HUES6 (cell line): ENCODE measurements at regions not wholly inside any gene's neighbourhood (a gene's known extent, or its start where the extent isn't known, plus 50 kb on each side); places are given as distances from the start of the nearest gene placed in this dataset.

Experiments used
- H3K27ac ChIP-seq: 2 replicates; pipeline ENCODE4 v1.7.0; 2013; ENCODE audit warnings: low read depth, mild to moderate bottlenecking, low read length, inconsistent platforms
- H3K27me3 ChIP-seq: 2 replicates; pipeline ENCODE4 v1.6.1; 2013; ENCODE audit warnings: low read length; ENCODE audit not compliant: control insufficient read depth, insufficient read depth
- H3K36me3 ChIP-seq: 2 replicates; pipeline ENCODE4 v1.6.1; 2013; ENCODE audit warnings: low read length; ENCODE audit not compliant: control insufficient read depth, insufficient read depth
- H3K4me1 ChIP-seq: 2 replicates; pipeline ENCODE4 v1.6.1; 2013; ENCODE audit warnings: low read length; ENCODE audit not compliant: control insufficient read depth, insufficient read depth
- H3K4me3 ChIP-seq: 2 replicates; pipeline ENCODE4 v1.5.1; 2013; ENCODE audit warnings: low read depth, low read length
- H3K9ac ChIP-seq: one replicate; pipeline ENCODE4 v1.6.1; 2013; ENCODE audit warnings: mild to moderate bottlenecking, low read length
- H3K9me3 ChIP-seq: 2 replicates; pipeline ENCODE4 v1.6.1; 2013; ENCODE audit warnings: low read depth, low read length; ENCODE audit not compliant: control insufficient read depth, insufficient read depth

DNA sequence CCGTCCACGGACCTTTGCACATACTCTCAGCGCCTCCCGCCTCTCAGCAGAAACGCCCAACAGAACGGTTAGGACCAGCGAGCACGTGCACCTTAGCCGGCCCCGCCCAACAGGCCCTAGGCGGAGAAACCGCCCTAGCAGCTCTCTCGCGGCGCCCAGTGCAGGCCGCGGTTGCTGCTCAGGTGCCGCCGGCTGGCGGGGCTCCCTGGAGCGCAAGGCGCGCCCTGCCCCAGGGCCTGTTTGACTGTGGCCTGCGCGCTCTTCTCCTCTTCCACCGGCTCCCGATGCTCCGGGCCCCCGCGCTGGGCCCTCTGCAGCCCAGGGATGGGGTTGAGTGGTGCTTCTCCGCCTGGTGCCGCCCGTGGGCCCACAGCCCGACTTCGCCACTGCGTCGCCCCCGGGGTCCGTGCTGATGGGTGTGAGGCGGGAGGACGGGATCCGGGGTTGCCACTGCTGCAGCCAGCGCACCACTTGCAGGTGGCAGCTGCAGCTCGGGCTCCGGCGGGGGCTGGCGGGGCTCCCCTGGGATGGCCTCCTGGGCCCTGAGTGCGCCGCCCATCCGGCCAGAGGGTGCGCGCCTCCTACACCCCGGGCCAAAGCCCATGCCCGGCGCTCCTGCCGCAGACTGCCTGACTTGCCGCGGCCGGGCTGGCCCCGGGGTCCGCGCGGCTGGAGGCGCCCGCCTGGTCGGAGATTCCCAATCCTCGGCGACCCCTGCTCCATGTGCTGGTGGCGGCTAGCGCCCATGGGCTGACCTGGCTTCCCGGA, 1889.4 kb upstream of the CDH9 start:
- Histone ChIP-seq H3K9me3 (peaks cover 19% of the 10 kb centered on the region; the same call in 1 of the 2 replicates), H3K4me1 (no peaks in the 10 kb centered on the region), H3K27ac (no peak overlapping the region), H3K27me3 (no peaks in the 10 kb centered on the region), H3K36me3 (no peaks in the 10 kb centered on the region), H3K4me3 (no peak overlapping the region), H3K9ac (no peak overlapping the region)

DNA sequence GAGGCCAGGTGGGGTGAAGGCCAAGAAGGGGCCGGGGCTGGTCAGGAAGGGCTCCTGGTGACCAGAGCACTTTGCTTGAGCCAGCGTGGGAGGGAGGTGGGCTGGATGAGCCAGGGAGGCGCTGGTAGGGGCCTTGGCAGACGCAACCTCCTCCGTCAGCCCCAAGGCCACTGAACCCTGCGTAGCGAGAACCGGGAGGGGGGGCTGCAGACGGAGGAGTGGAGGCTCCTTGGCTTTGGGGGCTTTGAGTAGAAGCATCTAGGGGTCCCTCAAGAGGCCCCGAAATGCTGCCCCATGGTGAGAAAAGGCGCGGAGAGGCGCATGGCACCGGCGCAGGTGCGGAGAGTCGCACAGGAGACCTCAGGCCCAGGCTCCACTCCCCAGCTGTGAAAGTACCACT, 1888.0 kb upstream of the CDH9 start:
- no peak overlapping the region for H3K4me3 ChIP-seq
- no peak overlapping the region for H3K27ac ChIP-seq
- no peaks in the 10 kb centered on the region for H3K36me3 ChIP-seq
- H3K4me1 ChIP-seq, result no peaks in the 10 kb centered on the region
- H3K9me3 ChIP-seq, result peaks cover 19% of the 10 kb centered on the region; the same call in 1 of the 2 replicates
- no peak overlapping the region for H3K9ac ChIP-seq
- no peaks in the 10 kb centered on the region for H3K27me3 ChIP-seq

DNA sequence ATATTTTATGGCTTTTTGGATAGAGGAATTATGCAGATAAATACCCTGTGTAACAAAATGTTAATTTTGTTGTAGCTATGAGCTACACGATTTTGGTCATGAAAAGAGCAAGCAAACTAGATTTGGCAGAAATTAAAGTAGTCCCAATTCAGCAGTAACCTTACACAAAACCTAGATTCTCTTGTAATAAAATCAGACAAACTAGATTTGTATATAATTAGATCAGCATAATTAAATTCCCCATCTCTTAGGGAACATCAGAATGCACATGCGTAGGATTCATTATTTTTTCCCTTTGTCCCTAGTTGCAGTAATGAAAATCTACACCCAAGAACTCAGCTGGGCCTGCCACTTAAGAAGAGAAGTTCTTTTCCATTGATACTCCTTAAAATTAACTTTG, 1879.2 kb upstream of the CDH9 start:
- Histone ChIP-seq H3K27me3 (no peaks in the 10 kb centered on the region), H3K4me1 (no peaks in the 10 kb centered on the region; the same call in 1 of the 2 replicates), H3K27ac (no peak overlapping the region), H3K4me3 (no peak overlapping the region), H3K9me3 (no peaks in the 10 kb centered on the region), H3K9ac (no peak overlapping the region), H3K36me3 (no peaks in the 10 kb centered on the region)

DNA sequence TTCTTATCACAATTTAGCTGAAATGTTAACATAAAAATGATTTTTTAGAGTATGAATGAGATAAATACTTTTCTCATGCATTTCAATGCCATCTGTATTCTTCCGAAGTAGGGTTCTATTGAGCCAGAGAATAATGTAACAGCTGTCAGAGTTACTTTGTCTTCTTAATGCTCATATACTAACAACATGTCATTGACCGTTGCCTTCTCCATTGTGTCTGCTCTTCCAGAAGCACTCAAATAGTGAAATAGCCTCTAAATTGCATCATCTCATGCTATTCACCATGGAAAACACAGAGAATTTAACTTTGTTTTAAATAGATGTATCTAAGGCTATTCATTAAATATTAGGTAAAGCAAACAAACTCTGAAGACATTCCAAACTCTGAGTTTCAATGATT, 1875.9 kb upstream of the CDH9 start:
- Histone ChIP-seq H3K9me3 (no peaks in the 10 kb centered on the region), H3K4me3 (no peak overlapping the region), H3K27me3 (no peaks in the 10 kb centered on the region), H3K27ac (no peak overlapping the region), H3K4me1 (no peaks in the 10 kb centered on the region; the same call in 1 of the 2 replicates), H3K36me3 (no peaks in the 10 kb centered on the region), H3K9ac (no peak overlapping the region)

DNA sequence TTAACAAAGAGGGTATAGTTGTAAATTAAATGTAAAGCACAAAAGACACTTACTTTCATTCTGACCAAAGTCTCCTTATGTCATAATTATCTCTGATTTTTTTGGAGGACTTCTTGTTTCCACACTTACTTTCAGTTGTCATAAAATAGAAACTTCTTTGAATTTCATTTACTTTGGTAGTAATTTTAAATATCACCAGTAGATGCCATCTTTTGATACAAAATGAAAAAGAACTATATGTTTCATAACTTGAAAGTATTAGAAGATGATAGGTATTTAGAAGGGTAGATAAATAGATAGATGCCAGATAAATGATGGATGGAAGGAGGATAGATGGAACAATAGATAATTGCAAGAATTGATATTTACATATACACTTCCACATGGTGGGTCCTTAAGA, 1865.3 kb upstream of the CDH9 start:
- Histone ChIP-seq H3K4me3 (no peak overlapping the region), H3K27ac (no peak overlapping the region), H3K36me3 (no peaks in the 10 kb centered on the region), H3K9ac (no peak overlapping the region), H3K4me1 (no peaks in the 10 kb centered on the region), H3K27me3 (no peaks in the 10 kb centered on the region), H3K9me3 (no peaks in the 10 kb centered on the region)

DNA sequence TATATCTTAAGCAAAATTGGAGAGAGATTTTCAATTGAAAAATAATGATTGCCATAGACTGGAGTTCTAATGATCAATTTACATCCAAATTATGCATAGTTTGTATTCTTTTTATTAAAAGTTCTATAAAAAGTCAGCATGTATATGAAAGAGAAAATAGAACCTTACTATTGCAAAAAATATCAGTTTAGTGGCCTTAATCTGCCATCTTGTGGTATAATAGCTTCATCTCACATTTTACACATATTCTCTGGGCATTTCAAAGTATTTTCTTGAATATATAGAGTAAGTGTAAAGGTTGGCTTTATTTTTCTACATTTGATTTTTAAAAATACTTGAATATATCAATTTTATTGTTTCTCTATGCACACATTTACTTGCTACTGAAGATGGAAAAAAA, 1858.6 kb upstream of the CDH9 start:
- Histone ChIP-seq H3K4me1 (no peaks in the 10 kb centered on the region), H3K27me3 (no peaks in the 10 kb centered on the region), H3K9me3 (no peaks in the 10 kb centered on the region), H3K36me3 (no peaks in the 10 kb centered on the region), H3K4me3 (no peak overlapping the region), H3K27ac (no peak overlapping the region), H3K9ac (no peak overlapping the region)

DNA sequence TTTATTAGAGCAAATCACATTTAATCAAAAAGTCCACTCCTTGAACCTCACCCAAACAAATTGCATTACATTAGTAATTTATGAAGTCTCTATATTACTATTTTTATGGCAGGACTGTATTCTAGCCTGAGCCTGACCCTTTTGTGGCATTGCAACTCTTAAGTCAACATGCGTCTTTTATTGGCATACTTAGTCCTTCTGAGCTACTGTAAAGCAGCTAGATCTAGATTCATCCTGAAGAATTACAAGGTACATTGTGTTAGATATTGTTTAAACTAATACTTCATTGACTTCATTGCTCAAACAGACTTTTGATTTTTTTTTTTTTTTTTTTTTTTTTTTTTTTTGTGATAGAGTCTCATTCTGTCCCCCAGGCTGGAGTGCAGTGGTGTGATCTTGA, 1842.5 kb upstream of the CDH9 start:
- Histone ChIP-seq H3K4me1 (no peaks in the 10 kb centered on the region), H3K27me3 (no peaks in the 10 kb centered on the region), H3K27ac (no peak overlapping the region), H3K36me3 (no peaks in the 10 kb centered on the region), H3K9ac (no peak overlapping the region), H3K9me3 (peaks cover 8% of the 10 kb centered on the region), H3K4me3 (no peak overlapping the region)

DNA sequence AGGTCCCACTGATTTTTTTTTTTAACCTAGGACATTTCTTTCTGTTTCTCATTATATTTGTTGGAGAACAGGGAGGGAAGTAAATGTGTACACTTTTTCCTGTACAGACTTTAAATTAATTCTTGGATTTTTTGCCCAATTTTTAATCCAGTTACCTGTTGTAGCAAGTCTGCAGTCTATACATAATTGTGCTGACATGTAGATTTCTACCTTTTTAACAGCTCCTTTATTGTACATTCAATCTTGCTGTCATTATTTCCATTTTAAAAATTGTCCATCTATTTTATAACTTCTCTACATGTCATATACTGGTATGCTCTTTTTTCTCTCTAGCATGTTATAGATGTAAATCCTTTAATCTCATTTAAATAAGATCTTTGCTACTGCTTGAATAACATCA, 1838.7 kb upstream of the CDH9 start:
- H3K9ac ChIP-seq, result no peak overlapping the region
- no peaks in the 10 kb centered on the region for H3K27me3 ChIP-seq
- H3K4me3 ChIP-seq, result no peak overlapping the region
- H3K9me3 ChIP-seq, result no peaks in the 10 kb centered on the region
- H3K27ac ChIP-seq, result no peak overlapping the region
- no peaks in the 10 kb centered on the region for H3K36me3 ChIP-seq
- no peaks in the 10 kb centered on the region for H3K4me1 ChIP-seq

DNA sequence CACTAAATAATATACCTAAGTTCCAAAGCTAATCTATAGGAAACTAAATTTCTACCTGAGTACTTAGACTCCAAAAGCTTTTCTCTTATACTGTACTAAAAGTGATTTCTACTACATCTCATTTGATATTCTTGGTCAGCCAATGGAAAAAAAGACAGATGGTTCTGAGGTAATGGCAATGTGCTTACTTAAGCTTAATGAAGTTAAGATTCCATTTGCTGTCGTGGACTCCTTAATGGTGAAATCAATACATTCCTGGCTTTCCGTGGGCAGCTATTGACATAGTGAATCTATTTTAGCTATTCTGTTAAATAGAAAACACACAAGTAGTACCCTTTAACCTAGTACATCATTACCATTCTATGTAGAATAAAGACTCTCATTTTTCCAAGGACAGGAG, 1825.6 kb upstream of the CDH9 start:
- H3K9ac ChIP-seq, result no peak overlapping the region
- H3K9me3 ChIP-seq, result no peaks in the 10 kb centered on the region
- H3K36me3 ChIP-seq, result no peaks in the 10 kb centered on the region
- no peak overlapping the region for H3K27ac ChIP-seq
- no peaks in the 10 kb centered on the region for H3K4me1 ChIP-seq
- no peaks in the 10 kb centered on the region for H3K27me3 ChIP-seq
- H3K4me3 ChIP-seq, result no peak overlapping the region

DNA sequence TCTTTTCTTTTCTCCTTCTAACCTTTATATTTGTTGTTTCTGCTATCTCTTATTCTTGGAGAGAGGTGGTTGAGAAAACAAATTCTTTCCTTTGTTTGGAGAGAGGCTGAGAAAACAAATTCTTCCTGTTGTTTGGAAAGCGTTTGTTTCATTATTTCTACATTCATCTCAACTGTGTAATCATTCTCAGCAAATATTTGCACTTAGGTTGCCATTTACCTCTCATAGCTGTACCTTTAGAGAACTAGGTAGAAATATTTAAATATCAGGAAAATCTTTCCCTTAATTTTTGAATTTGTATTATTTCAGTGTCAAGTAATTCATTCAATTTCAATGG, 1824.4 kb upstream of the CDH9 start:
- Histone ChIP-seq H3K27ac (no peak overlapping the region), H3K36me3 (no peaks in the 10 kb centered on the region), H3K9me3 (no peaks in the 10 kb centered on the region), H3K4me1 (no peaks in the 10 kb centered on the region), H3K9ac (no peak overlapping the region), H3K4me3 (no peak overlapping the region), H3K27me3 (no peaks in the 10 kb centered on the region)

DNA sequence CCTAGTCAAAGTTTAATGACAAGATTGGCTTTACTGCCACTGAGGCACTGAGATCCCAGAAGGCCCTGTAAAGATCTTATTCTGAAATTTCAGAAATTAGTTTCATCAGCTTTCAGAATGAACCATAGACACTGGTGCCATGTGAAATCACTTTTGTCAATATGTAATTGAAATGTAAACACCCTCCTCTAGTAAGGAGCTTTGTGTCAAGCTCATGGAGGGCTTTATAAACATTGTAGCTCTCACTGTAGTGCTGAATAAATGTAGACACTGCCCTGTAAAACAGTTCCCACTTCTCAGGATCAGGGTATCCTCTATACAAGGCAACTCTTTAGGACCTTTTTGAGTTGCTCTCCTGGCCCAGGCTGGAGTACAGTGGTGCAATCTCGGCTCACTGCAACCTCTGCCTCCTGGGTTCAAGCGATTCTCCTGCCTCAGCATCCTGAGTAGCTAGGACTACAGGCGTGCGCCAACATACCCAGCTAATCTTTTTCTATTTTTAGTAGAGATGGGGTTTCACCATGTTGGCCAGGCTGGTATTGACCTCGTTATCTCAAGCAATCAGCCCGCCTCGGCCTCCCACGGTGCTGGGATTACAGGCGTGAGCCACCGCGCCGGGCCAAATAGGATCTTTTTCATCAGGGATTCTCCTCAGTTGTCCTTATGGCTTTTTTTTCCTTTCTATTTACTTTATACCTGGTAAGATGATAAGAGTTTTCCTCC, 1823.9 kb upstream of the CDH9 start:
- Histone ChIP-seq H3K4me3 (no peak overlapping the region), H3K27me3 (no peaks in the 10 kb centered on the region), H3K27ac (no peak overlapping the region), H3K9me3 (no peaks in the 10 kb centered on the region), H3K9ac (no peak overlapping the region), H3K36me3 (no peaks in the 10 kb centered on the region), H3K4me1 (no peaks in the 10 kb centered on the region)
